ENCODE measurements at regions not wholly inside any gene's neighbourhood (a gene's known extent, or its start where the extent isn't known, plus 50 kb on each side); places are given as distances from the start of the nearest gene placed in this dataset.
"Not testable (repeated sequence)": the region's sequence is repeated elsewhere in the genome, so short reads cannot be mapped to it uniquely, and the experiment has no call there.

DNA sequence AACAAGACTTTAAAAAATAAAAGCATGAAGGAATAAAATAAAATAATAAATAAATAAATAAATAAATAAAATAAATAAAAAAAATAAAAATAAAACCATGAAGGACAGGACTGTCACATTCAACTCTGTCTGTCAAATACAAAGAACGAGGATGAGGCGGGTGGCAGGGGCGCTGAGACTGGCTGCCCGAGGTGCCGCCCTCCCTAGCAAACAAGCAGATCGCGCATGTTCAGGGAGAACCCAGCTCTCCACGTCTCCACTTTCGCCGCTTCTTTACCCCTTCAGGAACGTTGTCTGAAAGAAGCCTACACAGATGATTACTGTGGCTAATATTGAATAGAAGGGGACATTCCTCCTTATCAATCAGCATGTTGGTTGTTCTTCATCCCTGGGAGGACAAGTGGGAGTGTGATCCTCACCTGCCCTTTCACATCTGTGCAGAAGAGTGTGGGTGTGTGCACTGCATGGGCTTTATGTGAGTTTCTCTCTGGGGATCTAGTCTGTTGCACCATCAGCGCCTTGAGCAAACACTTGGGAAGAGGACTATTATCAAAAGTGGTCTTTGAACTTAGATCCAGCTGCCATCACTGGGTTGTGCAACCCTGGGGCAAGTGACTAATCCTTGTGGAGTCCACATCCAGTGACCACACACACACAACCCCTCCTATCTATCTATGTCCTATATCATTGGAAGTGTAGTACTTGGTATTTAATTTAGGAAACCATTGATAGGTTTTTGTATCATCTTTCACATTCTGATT is 399.2 kb downstream of the IRX2 start:
- Histone ChIP-seq H3K4me1 (ENCODE audit: control insufficient read depth, low read depth, low read length) (no peaks in the 10 kb centered on the region), H3K27ac (ENCODE audit: low read length) (no peak overlapping the region), H3K9ac (ENCODE audit: low read length) (no peak overlapping the region), H3K4me3 (ENCODE audit: low read length) (no peak overlapping the region), H3K9me3 (ENCODE audit: control insufficient read depth, low read depth, low read length) (no peaks in the 10 kb centered on the region), H3K27me3 (ENCODE audit: control insufficient read depth, insufficient read depth, low read length) (no peaks in the 10 kb centered on the region), H3K36me3 (ENCODE audit: control insufficient read depth, low read depth, low read length) (no peaks in the 10 kb centered on the region)

DNA sequence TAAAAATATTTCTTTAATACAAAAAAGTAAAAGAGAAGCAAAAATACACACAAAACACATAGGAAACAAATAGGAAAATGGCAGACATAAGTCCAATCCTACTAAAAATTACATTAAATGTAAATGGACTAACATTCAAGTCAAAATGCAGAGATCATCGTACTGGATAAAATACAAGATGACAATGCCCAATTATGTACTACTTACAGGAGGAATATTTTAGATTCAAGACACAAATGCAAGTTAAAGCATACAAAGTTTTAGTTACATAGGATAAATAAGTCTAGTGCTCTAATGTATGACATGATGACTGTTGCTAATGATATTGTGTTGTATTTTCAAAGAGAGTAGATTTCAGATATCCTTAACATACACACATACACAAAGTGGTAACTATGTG is 401.7 kb downstream of the IRX2 start:
- H3K9ac ChIP-seq (ENCODE audit: low read length); H3K36me3 ChIP-seq (ENCODE audit: control insufficient read depth, low read depth, low read length); H3K27ac ChIP-seq (ENCODE audit: low read length); H3K4me3 ChIP-seq (ENCODE audit: low read length); H3K9me3 ChIP-seq (ENCODE audit: control insufficient read depth, low read depth, low read length); H3K4me1 ChIP-seq (ENCODE audit: control insufficient read depth, low read depth, low read length); H3K27me3 ChIP-seq (ENCODE audit: control insufficient read depth, insufficient read depth, low read length): not testable (repeated sequence)

DNA sequence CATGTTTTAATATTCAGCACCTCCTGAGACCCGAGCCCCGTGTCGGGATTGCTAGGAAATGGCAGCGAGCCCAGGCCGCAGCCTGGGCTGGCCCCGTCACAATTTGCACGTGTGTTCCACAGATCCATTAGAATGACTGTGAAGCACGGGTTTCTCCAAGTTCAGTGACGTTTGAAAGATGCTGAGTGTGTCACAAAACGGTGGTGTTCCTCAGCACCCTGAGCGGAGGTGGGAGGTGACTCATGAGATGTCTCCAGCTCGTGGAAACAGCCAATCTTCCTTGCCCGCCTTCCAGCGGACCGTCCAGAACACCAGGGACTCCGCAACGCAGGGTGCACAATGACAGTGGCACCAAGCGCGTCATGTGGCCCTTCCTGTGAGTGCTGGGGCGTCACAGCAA is 412.8 kb downstream of the IRX2 start:
- no peaks in the 10 kb centered on the region for H3K27me3 ChIP-seq (ENCODE audit: control insufficient read depth, insufficient read depth, low read length)
- H3K9ac ChIP-seq (ENCODE audit: low read length), result no peak overlapping the region
- no peak overlapping the region for H3K4me3 ChIP-seq (ENCODE audit: low read length)
- peaks cover 12% of the 10 kb centered on the region for H3K4me1 ChIP-seq (ENCODE audit: control insufficient read depth, low read depth, low read length)
- no peaks in the 10 kb centered on the region for H3K9me3 ChIP-seq (ENCODE audit: control insufficient read depth, low read depth, low read length)
- H3K27ac ChIP-seq (ENCODE audit: low read length), result no peak overlapping the region
- H3K36me3 ChIP-seq (ENCODE audit: control insufficient read depth, low read depth, low read length), result no peaks in the 10 kb centered on the region

DNA sequence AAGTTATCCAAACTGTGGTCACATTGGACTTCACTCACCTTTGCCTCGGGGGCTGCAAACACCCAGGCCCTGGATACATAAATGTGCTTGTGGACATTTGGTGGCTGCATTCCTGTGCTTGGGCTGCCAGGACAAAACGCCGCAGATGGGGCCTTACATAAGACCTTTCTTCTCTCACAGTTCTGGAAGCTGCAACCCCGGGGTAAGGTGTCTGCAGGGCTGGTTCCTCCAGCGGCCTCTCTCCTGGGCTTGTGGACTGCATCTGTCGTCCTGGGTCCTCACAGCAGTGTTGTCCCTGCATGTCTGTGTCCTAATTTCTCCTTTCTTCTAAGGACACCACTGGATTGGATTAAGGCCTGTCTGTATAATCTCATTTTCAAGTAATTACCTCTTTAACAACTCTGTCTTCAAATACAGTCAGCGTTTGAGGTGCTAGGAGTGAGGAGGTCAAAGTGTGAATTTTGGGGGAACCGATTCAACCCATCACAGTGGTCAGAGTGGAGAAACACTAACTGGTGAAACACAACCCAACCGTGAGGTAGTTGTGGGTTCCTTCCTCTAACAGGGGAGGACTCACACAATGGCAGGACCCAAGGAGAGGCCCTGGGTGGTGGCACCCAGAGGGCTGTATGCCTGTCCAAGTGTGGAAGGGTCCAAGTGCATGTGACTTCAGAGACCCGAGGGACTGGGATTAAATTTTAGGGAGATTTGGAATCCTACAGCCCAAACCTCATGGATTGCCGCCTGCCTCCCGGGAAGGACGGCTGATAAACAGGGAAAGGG is 415.6 kb downstream of the IRX2 start:
- Histone ChIP-seq H3K27me3 (ENCODE audit: control insufficient read depth, insufficient read depth, low read length) (no peaks in the 10 kb centered on the region), H3K9me3 (ENCODE audit: control insufficient read depth, low read depth, low read length) (no peaks in the 10 kb centered on the region), H3K4me1 (ENCODE audit: control insufficient read depth, low read depth, low read length) (peaks cover 12% of the 10 kb centered on the region), H3K4me3 (ENCODE audit: low read length) (no peak overlapping the region), H3K9ac (ENCODE audit: low read length) (no peak overlapping the region), H3K36me3 (ENCODE audit: control insufficient read depth, low read depth, low read length) (no peaks in the 10 kb centered on the region), H3K27ac (ENCODE audit: low read length) (no peak overlapping the region)

DNA sequence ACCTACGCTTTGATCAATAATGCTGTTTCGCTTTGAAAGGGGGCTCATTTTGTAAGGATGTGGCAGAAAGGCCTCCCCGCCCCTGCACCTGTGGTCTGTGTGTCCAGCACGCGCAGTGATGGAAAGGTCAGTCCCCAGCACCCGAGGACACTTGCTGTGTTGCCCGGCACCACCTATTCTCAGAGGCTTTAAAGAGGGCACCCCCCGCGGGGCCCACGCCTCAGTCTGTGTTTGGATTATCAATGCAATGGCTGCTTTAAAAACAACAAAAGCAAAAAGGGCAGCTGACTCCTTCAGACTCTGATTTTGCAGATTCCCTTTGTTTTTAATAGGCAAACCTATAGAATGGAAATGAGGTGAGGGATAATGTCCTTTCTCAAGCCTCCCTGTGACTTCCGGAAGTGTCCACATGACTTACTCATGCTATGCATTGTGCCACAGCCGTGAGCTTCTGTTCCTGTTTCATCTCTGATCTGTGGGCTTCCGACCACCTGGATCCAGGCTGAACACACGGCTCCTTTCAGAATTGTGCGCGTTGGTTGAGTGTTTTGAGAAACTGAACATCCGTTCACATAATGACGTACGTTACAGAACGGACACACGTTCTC is 416.2 kb downstream of the IRX2 start:
- Histone ChIP-seq H3K4me3 (ENCODE audit: low read length) (no peak overlapping the region), H3K27ac (ENCODE audit: low read length) (no peak overlapping the region), H3K36me3 (ENCODE audit: control insufficient read depth, low read depth, low read length) (no peaks in the 10 kb centered on the region), H3K9ac (ENCODE audit: low read length) (no peak overlapping the region), H3K27me3 (ENCODE audit: control insufficient read depth, insufficient read depth, low read length) (no peaks in the 10 kb centered on the region), H3K9me3 (ENCODE audit: control insufficient read depth, low read depth, low read length) (no peaks in the 10 kb centered on the region), H3K4me1 (ENCODE audit: control insufficient read depth, low read depth, low read length) (peaks cover 12% of the 10 kb centered on the region)

DNA sequence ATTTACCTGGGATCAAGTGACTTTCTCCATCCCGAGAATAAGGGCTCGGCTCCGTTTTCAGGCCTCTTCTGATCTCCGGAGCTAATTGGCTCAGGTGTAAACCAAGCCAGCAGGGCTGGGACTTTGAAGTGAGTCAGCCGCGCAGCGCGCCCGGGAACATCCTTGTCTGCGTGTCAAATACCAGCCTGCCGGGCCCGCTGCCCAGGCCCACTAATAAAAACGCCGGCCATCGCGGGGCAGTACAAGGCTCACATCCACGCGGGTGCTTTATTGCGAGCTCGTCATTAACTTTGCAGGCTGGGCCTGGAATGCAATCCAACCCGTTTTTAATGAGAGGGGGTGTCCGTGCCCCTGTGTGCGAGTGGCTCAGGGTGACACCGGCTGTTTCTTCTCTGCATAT is 416.8 kb downstream of the IRX2 start:
- H3K36me3 ChIP-seq (ENCODE audit: control insufficient read depth, low read depth, low read length), result no peaks in the 10 kb centered on the region
- H3K4me3 ChIP-seq (ENCODE audit: low read length), result no peak overlapping the region
- no peaks in the 10 kb centered on the region for H3K9me3 ChIP-seq (ENCODE audit: control insufficient read depth, low read depth, low read length)
- no peaks in the 10 kb centered on the region for H3K27me3 ChIP-seq (ENCODE audit: control insufficient read depth, insufficient read depth, low read length)
- no peak overlapping the region for H3K9ac ChIP-seq (ENCODE audit: low read length)
- H3K27ac ChIP-seq (ENCODE audit: low read length), result no peak overlapping the region
- H3K4me1 ChIP-seq (ENCODE audit: control insufficient read depth, low read depth, low read length), result peaks cover 12% of the 10 kb centered on the region

DNA sequence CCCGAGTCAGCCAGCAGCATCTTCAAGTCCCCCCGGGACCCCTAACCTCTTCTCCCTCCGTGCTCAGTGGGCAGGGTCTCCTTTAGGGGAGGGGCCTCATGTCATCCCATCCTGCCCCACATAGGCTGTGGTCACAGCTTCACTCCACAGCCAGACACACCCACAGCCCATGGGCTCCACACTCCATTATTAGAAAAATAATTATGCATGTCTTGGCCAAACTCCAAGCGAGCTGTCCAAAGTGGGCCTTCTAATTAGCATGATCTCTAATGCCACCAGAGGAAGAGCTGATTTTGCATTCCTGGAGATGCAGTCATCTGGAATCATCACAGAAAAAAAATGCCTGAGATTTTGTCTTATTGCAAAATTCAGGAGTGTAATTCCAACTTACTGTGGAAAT is 418.2 kb downstream of the IRX2 start:
- Histone ChIP-seq H3K36me3 (ENCODE audit: control insufficient read depth, low read depth, low read length) (no peaks in the 10 kb centered on the region), H3K27ac (ENCODE audit: low read length) (no peak overlapping the region), H3K4me3 (ENCODE audit: low read length) (no peak overlapping the region), H3K9me3 (ENCODE audit: control insufficient read depth, low read depth, low read length) (no peaks in the 10 kb centered on the region), H3K9ac (ENCODE audit: low read length) (no peak overlapping the region), H3K27me3 (ENCODE audit: control insufficient read depth, insufficient read depth, low read length) (no peaks in the 10 kb centered on the region), H3K4me1 (ENCODE audit: control insufficient read depth, low read depth, low read length) (peaks cover 12% of the 10 kb centered on the region)

DNA sequence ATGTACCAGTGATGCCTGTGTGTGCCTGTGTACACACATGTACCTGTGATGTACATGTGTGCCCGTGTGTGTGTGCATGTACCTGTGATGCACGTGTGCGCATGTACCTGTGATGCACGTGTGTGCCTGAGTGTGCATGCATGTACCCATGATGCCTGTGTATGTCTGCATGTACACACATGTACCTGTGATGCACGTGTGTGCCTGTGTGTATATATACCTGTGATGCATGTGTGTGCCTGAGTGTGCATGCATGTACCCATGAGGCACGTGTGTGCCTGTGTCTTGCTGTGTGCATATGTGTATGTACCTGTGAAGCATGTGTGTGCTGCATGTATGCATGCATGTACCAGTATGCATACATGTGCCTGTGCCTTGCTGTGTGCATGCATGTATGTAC is 419.0 kb downstream of the IRX2 start:
- Histone ChIP-seq H3K4me1 (ENCODE audit: control insufficient read depth, low read depth, low read length) (peaks cover 12% of the 10 kb centered on the region), H3K36me3 (ENCODE audit: control insufficient read depth, low read depth, low read length) (no peaks in the 10 kb centered on the region), H3K9me3 (ENCODE audit: control insufficient read depth, low read depth, low read length) (no peaks in the 10 kb centered on the region), H3K9ac (ENCODE audit: low read length) (no peak overlapping the region), H3K27ac (ENCODE audit: low read length) (no peak overlapping the region), H3K4me3 (ENCODE audit: low read length) (no peak overlapping the region), H3K27me3 (ENCODE audit: control insufficient read depth, insufficient read depth, low read length) (no peaks in the 10 kb centered on the region)

DNA sequence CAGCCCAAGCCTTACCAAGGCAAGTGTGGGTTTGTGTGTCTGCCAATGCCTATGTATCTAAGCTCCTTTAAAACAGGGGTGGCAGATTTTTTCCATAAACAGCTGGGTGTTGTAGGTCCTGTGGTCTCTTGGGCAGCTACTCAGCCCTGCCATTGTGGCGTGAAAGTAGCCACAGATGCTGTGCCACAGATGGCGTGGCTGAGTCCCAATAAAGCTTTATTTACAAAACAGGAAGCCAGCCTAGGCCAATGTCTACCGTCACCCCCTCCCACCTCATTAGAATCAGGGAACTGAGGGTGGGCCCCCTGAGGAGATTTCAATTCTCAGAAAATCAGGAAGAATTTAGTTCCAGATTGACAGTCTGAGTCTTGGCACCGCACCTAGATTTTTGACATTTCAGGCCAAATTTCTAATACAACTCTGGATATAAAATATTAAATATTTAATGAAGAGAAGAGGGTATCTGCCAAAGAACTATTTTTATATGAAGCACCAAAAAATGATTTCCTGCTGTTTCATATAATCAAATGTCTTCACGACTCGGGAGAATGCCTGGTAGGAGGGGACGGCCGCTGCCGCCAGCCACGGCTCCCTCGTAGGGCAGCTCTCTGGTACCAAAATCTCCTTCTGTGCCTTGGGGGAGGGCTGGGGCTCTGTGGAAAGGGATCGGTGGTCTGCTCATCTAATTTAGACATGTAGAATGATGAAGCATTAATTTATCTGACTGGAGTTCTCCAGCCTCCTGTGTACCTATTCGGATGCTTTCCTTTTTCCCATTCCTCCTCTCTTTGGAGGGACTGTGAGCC is 420.9 kb downstream of the IRX2 start:
- Histone ChIP-seq H3K27me3 (ENCODE audit: control insufficient read depth, insufficient read depth, low read length) (no peaks in the 10 kb centered on the region), H3K27ac (ENCODE audit: low read length) (no peak overlapping the region), H3K36me3 (ENCODE audit: control insufficient read depth, low read depth, low read length) (no peaks in the 10 kb centered on the region), H3K9ac (ENCODE audit: low read length) (no peak overlapping the region), H3K4me1 (ENCODE audit: control insufficient read depth, low read depth, low read length) (peaks cover 11% of the 10 kb centered on the region), H3K4me3 (ENCODE audit: low read length) (no peak overlapping the region), H3K9me3 (ENCODE audit: control insufficient read depth, low read depth, low read length) (no peaks in the 10 kb centered on the region)

DNA sequence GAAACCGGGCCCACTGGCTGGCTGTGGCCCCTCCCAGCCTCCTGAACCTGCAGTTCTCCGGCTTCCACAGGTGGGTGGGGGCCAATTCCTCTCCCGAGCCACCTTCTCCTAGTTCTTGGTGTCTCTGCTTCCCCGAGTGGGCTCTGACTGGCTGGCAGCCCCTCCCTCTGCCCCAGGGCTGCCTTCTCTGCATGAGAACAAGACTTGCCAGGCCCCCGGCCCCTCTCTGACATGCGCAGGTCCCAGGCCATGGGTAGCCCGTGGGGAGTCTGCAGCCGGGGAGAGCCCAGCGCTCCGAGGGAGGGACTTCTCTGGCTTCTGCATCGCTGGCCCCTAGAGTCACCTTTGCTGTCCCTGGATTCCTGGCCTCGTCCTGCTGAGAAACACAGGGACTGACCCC is 421.7 kb downstream of the IRX2 start:
- Histone ChIP-seq H3K27me3 (ENCODE audit: control insufficient read depth, insufficient read depth, low read length) (no peaks in the 10 kb centered on the region), H3K9ac (ENCODE audit: low read length) (no peak overlapping the region), H3K4me3 (ENCODE audit: low read length) (no peak overlapping the region), H3K4me1 (ENCODE audit: control insufficient read depth, low read depth, low read length) (peaks cover 3% of the 10 kb centered on the region), H3K36me3 (ENCODE audit: control insufficient read depth, low read depth, low read length) (no peaks in the 10 kb centered on the region), H3K27ac (ENCODE audit: low read length) (no peak overlapping the region), H3K9me3 (ENCODE audit: control insufficient read depth, low read depth, low read length) (no peaks in the 10 kb centered on the region)

DNA sequence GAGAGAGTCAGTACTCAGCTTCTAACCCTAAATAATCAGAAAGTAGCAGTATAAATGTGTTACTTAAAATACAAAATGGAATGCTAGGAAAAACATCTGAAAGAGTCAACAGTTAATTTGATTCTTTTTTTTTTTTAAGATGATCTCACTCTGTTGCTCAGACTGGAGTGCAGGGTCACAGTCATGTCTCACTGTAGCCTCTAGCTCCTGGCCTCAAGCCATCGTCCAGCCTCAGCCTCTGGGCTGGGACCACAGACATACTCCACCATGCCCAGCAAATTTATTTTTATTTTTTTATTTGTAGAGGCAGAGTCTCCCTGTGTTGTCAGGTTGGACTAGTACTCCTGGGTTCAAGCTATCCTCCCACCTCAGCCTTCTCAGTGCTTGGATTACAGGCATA is 424.9 kb downstream of the IRX2 start:
- Histone ChIP-seq H3K4me1 (ENCODE audit: control insufficient read depth, low read depth, low read length) (no peaks in the 10 kb centered on the region), H3K27me3 (ENCODE audit: control insufficient read depth, insufficient read depth, low read length) (no peaks in the 10 kb centered on the region), H3K36me3 (ENCODE audit: control insufficient read depth, low read depth, low read length) (no peaks in the 10 kb centered on the region), H3K4me3 (ENCODE audit: low read length) (no peak overlapping the region), H3K9ac (ENCODE audit: low read length) (no peak overlapping the region), H3K27ac (ENCODE audit: low read length) (no peak overlapping the region), H3K9me3 (ENCODE audit: control insufficient read depth, low read depth, low read length) (no peaks in the 10 kb centered on the region)
